NCI-H187 (cell line): ENCODE measurements at regions not wholly inside any gene's neighbourhood (a gene's known extent, or its start where the extent isn't known, plus 50 kb on each side); places are given as distances from the start of the nearest gene placed in this dataset.
A peak's percentile ranks its signal among the peaks of the same experiment; 100 is the strongest.
"Not testable (repeated sequence)": the region's sequence is repeated elsewhere in the genome, so short reads cannot be mapped to it uniquely, and the experiment has no call there.

Experiments used
- DNase-seq, 2 experiments: peaks; one replicate each; lab custom pipeline; 2025; lab: John Stamatoyannopoulos, UW

GRCh38 chr15:79539401-79539800, 107.3 kb downstream of the MINAR1 start:
- no peak for DNase-seq

- DNase-seq = no peak
These were observed 108.4 kb downstream of the MINAR1 start for GRCh38 chr15:79540551-79540950.

GRCh38 chr15:79541196-79541595, 109.1 kb downstream of the MINAR1 start:
- DNase-seq = no peak

GRCh38 chr15:79543097-79543496, 111.0 kb downstream of the MINAR1 start:
- no peak for DNase-seq

GRCh38 chr15:79549196-79549595, 117.1 kb downstream of the MINAR1 start:
- no peak for DNase-seq

- DNase-seq = no peak
These were observed 128.2 kb downstream of the MINAR1 start for GRCh38 chr15:79560384-79560783.

GRCh38 chr15:79561982-79562381, 129.8 kb downstream of the MINAR1 start:
- no peak for DNase-seq

- DNase-seq = no peak
These were observed 130.3 kb downstream of the MINAR1 start for GRCh38 chr15:79562403-79562815.

- no peak for DNase-seq
These were observed 130.8 kb downstream of the MINAR1 start for GRCh38 chr15:79562899-79563298.

- DNase-seq = no peak
These were observed 137.9 kb downstream of the MINAR1 start for GRCh38 chr15:79570004-79570403.

- DNase-seq = peak; percentile 12 to 24
These were observed 140.7 kb downstream of the MINAR1 start for GRCh38 chr15:79572691-79573404.

- not testable (repeated sequence) for DNase-seq
These were observed 142.5 kb downstream of the MINAR1 start for GRCh38 chr15:79574431-79575273.

- DNase-seq = no peak
These were observed 150.5 kb downstream of the MINAR1 start for GRCh38 chr15:79582650-79583049.

- DNase-seq = no peak
These were observed 160.0 kb downstream of the MINAR1 start for GRCh38 chr15:79592126-79592525.

GRCh38 chr15:79593119-79593869, 161.2 kb downstream of the MINAR1 start:
- no peak for DNase-seq

GRCh38 chr15:79595306-79595705, 163.2 kb downstream of the MINAR1 start:
- no peak for DNase-seq

- DNase-seq = peak; percentile 14 to 87
These were observed 164.0 kb downstream of the MINAR1 start for GRCh38 chr15:79595995-79596622.

- no peak for DNase-seq
These were observed 166.5 kb downstream of the MINAR1 start for GRCh38 chr15:79598639-79599038.

GRCh38 chr15:79601405-79602086, 169.4 kb downstream of the MINAR1 start:
- DNase-seq = no peak

GRCh38 chr15:79602180-79602579, 170.0 kb downstream of the MINAR1 start:
- no peak for DNase-seq

- no peak for DNase-seq
These were observed 170.6 kb downstream of the MINAR1 start for GRCh38 chr15:79602731-79603130.
